Endothelial cell of umbilical vein (primary cell): ENCODE measurements at regions not wholly inside any gene's neighbourhood (a gene's known extent, or its start where the extent isn't known, plus 50 kb on each side); places are given as distances from the start of the nearest gene placed in this dataset.

Experiments used
- EZH2 ChIP-seq: IDR thresholded peaks from 2 replicates; pipeline ENCODE4 v1.6.1; 2012; ENCODE audit warnings: borderline replicate concordance, low read depth, mild to moderate bottlenecking, moderate library complexity, low read length, inconsistent platforms; ENCODE audit not compliant: severe bottlenecking
- GATA2 ChIP-seq: IDR thresholded peaks from 2 replicates; pipeline ENCODE4 v1.7.0; 2011; ENCODE audit warnings: low read depth, mild to moderate bottlenecking, moderate library complexity, mixed read lengths, low read length; ENCODE audit not compliant: insufficient read length, insufficient read depth
- JUN ChIP-seq: IDR thresholded peaks from 2 replicates; pipeline ENCODE4 v1.6.1; 2011; ENCODE audit warnings: borderline replicate concordance, low read depth; ENCODE audit not compliant: insufficient read length, insufficient read depth
- MYC ChIP-seq: IDR thresholded peaks from one replicate; pipeline ENCODE4 v1.6.1; 2011; ENCODE audit warnings: mild to moderate bottlenecking, low read depth, low read length
- POLR2A ChIP-seq: IDR thresholded peaks from 2 replicates; pipeline ENCODE4 v1.6.1; 2012; ENCODE audit warnings: low read depth, mild to moderate bottlenecking, control low read depth, low read length
- POLR2AphosphoS5 ChIP-seq: IDR thresholded peaks from 2 replicates; pipeline ENCODE4 v1.6.1; 2012; ENCODE audit warnings: low read depth, mild to moderate bottlenecking, control low read depth, low read length, moderate library complexity; ENCODE audit not compliant: insufficient read depth
- TF ChIP-seq, protein P1 (sequence below), 2 donors: IDR thresholded peaks; 1 replicate in 1 of 2; 2 replicates in 1 of 2; pipeline ENCODE4 v1.5.1; 2011; ENCODE audit warnings: low read length in 2 of 2, mild to moderate bottlenecking in 2 of 2, moderate library complexity in 2 of 2, control low read depth in 1 of 2, inconsistent platforms in 1 of 2, low read depth in 1 of 2; ENCODE audit not compliant: insufficient read depth in 1 of 2; ENCODE audit errors: extremely low read depth in 1 of 2

DNA sequence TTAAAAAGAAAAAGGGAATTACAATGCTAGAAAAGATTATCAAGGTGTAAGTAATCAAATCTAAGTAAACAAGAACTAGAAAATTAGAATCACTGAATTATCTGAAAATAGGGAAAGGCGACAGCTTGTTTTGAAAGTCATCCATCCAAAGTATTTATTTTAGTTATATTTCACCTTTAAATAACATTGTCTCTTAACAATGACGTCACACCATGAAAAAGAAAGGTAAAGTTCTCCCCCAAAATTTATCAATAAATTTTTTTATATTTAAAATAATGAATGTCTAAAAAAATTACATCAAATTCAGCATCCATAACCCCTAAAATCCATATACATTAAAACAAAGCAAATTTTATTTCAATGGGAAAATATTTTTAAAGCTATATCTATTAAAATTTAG is 223.2 kb downstream of the RERGL start:
- TF ChIP-seq, protein P1, sequence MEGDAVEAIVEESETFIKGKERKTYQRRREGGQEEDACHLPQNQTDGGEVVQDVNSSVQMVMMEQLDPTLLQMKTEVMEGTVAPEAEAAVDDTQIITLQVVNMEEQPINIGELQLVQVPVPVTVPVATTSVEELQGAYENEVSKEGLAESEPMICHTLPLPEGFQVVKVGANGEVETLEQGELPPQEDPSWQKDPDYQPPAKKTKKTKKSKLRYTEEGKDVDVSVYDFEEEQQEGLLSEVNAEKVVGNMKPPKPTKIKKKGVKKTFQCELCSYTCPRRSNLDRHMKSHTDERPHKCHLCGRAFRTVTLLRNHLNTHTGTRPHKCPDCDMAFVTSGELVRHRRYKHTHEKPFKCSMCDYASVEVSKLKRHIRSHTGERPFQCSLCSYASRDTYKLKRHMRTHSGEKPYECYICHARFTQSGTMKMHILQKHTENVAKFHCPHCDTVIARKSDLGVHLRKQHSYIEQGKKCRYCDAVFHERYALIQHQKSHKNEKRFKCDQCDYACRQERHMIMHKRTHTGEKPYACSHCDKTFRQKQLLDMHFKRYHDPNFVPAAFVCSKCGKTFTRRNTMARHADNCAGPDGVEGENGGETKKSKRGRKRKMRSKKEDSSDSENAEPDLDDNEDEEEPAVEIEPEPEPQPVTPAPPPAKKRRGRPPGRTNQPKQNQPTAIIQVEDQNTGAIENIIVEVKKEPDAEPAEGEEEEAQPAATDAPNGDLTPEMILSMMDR (IDR thresholded peaks at IDR 0.05; ENCODE audit: extremely low read depth in 1 of 2, insufficient read depth in 1 of 2, low read depth in 1 of 2, low read length in 2 of 2), result no peak
- TF ChIP-seq POLR2A, result no peak
- TF ChIP-seq EZH2, result no peak
- TF ChIP-seq POLR2AphosphoS5, result no peak
- TF ChIP-seq MYC, result no peak
- TF ChIP-seq GATA2, result no peak
- no peak for TF ChIP-seq JUN
